ENCODE measurements at regions not wholly inside any gene's neighbourhood (a gene's known extent, or its start where the extent isn't known, plus 50 kb on each side); places are given as distances from the start of the nearest gene placed in this dataset.
"Not testable (repeated sequence)": the region's sequence is repeated elsewhere in the genome, so short reads cannot be mapped to it uniquely, and the experiment has no call there.

DNA sequence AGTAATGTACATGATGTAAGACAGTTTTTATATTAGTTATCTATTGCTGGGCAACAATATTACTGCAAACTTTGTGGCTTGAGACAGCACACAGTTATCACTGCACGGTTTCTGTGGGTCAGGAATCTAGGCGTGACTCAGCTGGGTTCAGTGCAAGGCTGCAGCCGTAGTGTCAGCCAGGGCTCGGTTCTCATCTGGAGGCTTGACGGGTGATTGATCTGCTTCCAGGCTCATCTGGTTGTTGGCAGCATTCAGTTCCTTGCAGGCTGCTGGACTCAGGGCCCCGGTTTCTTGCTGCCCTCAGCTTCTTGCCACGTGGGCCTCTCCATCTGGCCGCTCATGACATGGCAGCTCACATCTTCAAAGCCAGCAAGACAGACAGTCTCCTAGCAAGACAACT lies 197.7 kb upstream of the EEF2KMT start:
- not testable (repeated sequence) for TF ChIP-seq ZNF274 (IDR thresholded peaks at IDR 0.05; ENCODE audit: low read depth, low read length); YY1 (IDR thresholded peaks at IDR 0.05; ENCODE audit: insufficient read depth, insufficient read length)
